GM03348 (cell line): ENCODE measurements at regions not wholly inside any gene's neighbourhood (a gene's known extent, or its start where the extent isn't known, plus 50 kb on each side); places are given as distances from the start of the nearest gene placed in this dataset.

ENCODE experiments used
- DNase-seq: peaks from one replicate; pipeline ENCODE4 v3.0.0; 2012; ENCODE audit warnings: low spot score

- DNase-seq, result no peak
Measured at GRCh38 chr14:104291123-104292000, 153.0 kb downstream of the KIF26A start.

- no peak for DNase-seq
Measured at GRCh38 chr14:104292084-104292970, 153.9 kb downstream of the KIF26A start.

- no peak for DNase-seq
Measured at GRCh38 chr14:104293231-104293841, 154.9 kb downstream of the KIF26A start.

- DNase-seq, result no peak
Measured at GRCh38 chr14:104293851-104294627, 155.7 kb downstream of the KIF26A start.

- DNase-seq, result no peak
Measured at GRCh38 chr14:104294628-104294982, 156.2 kb downstream of the KIF26A start.

GRCh38 chr14:104294983-104295680, 156.7 kb downstream of the KIF26A start:
- DNase-seq, result no peak

- DNase-seq, result no peak
Measured at GRCh38 chr14:104295681-104296387, 157.4 kb downstream of the KIF26A start.

- DNase-seq, result no peak
Measured at GRCh38 chr14:104296388-104297312, 158.3 kb downstream of the KIF26A start.

- DNase-seq, result no peak
Measured at GRCh38 chr14:104297313-104297704, 158.9 kb downstream of the KIF26A start.

- no peak for DNase-seq
Measured at GRCh38 chr14:104297721-104298401, 159.5 kb downstream of the KIF26A start.

- no peak for DNase-seq
Measured at GRCh38 chr14:104298458-104298857, 160.1 kb downstream of the KIF26A start.

GRCh38 chr14:104299993-104300761, 161.8 kb downstream of the KIF26A start:
- DNase-seq, result no peak

GRCh38 chr14:104301731-104302460, 163.5 kb downstream of the KIF26A start:
- DNase-seq, result no peak

- no peak for DNase-seq
Measured at GRCh38 chr14:104302794-104303405, 164.5 kb downstream of the KIF26A start.

- no peak for DNase-seq
Measured at GRCh38 chr14:104303705-104304425, 165.5 kb downstream of the KIF26A start.
